CD14-positive monocyte (primary cell): ENCODE measurements at regions not wholly inside any gene's neighbourhood (a gene's known extent, or its start where the extent isn't known, plus 50 kb on each side); places are given as distances from the start of the nearest gene placed in this dataset.

ENCODE experiments used
- DNase-seq, 3 donors: peaks; one replicate each; pipeline ENCODE4 v3.0.0-alpha.2; 2011 to 2022
- H2AFZ ChIP-seq: 2 replicates; pipeline ENCODE4 v1.6.0; 2012; ENCODE audit warnings: mild to moderate bottlenecking, low read depth, low read length, inconsistent platforms; ENCODE audit not compliant: insufficient read depth, poor library complexity, severe bottlenecking
- H3K27ac ChIP-seq, 2 donors: 1 replicate in 1 of 2; 2 replicates in 1 of 2; pipeline ENCODE4 v1.5.1; 2012 to 2013; ENCODE audit warnings: low read length in 2 of 2, control low read depth in 1 of 2, inconsistent platforms in 1 of 2, low read depth in 1 of 2, mild to moderate bottlenecking in 1 of 2
- H3K27me3 ChIP-seq, 2 donors: one replicate each; pipeline versions ENCODE4 v1.6.0 to v1.6.1; 2011 to 2013; ENCODE audit warnings: low read length in 2 of 2; ENCODE audit not compliant: control insufficient read depth in 2 of 2, insufficient read depth in 2 of 2
- H3K36me3 ChIP-seq, 2 donors: replicated peaks in 1 of 2; 1 replicate in 1 of 2; 2 replicates in 1 of 2; pipeline versions ENCODE4 v1.5.1 to v1.6.1; 2012 to 2013; ENCODE audit warnings: low read length in 2 of 2, control low read depth in 1 of 2, inconsistent platforms in 1 of 2, mild to moderate bottlenecking in 1 of 2; ENCODE audit not compliant: insufficient read depth in 2 of 2, control insufficient read depth in 1 of 2
- H3K4me1 ChIP-seq, 2 donors: 1 replicate in 1 of 2; 2 replicates in 1 of 2; pipeline versions ENCODE4 v1.5.1 to v1.6.1; 2012 to 2013; ENCODE audit warnings: low read length in 2 of 2, control low read depth in 1 of 2, inconsistent platforms in 1 of 2, mild to moderate bottlenecking in 1 of 2, moderate library complexity in 1 of 2; ENCODE audit not compliant: insufficient read depth in 2 of 2, control insufficient read depth in 1 of 2
- H3K4me2 ChIP-seq: replicated peaks from 2 replicates; pipeline ENCODE3; 2012; ENCODE audit warnings: low read length, moderate library complexity, mild to moderate bottlenecking; ENCODE audit not compliant: poor library complexity, severe bottlenecking; ENCODE audit errors: extremely low read depth
- H3K4me3 ChIP-seq, 3 experiments: fragments of 200-600 bp in 1 of 3; sonication (generic) in 1 of 3; replicated peaks in 1 of 3; 1 replicate in 2 of 3; 2 replicates in 1 of 3; pipeline ENCODE4 v1.5.1; 2011 to 2013; ENCODE audit warnings: low read length in 3 of 3, mild to moderate bottlenecking in 3 of 3, control low read depth in 2 of 3, low read depth in 2 of 3, inconsistent platforms in 1 of 3, moderate library complexity in 1 of 3
- H3K79me2 ChIP-seq: 2 replicates; pipeline ENCODE4 v1.6.0; 2012; ENCODE audit warnings: mild to moderate bottlenecking, control low read depth, inconsistent platforms, low read length, moderate library complexity; ENCODE audit not compliant: insufficient read depth
- H3K9ac ChIP-seq: 2 replicates; pipeline ENCODE4 v1.6.0; 2017; ENCODE audit warnings: low read length, mild to moderate bottlenecking; ENCODE audit not compliant: insufficient read depth, poor library complexity, severe bottlenecking
- H3K9me3 ChIP-seq, 2 donors: replicated peaks in 1 of 2; 1 replicate in 1 of 2; 2 replicates in 1 of 2; pipeline versions ENCODE4 v1.5.1 to v1.6.1; 2012 to 2013; ENCODE audit warnings: low read length in 2 of 2, control low read depth in 1 of 2; ENCODE audit not compliant: control insufficient read depth in 1 of 2, insufficient read depth in 1 of 2
- H4K20me1 ChIP-seq: 2 replicates; pipeline ENCODE4 v1.6.0; 2012; ENCODE audit warnings: mild to moderate bottlenecking, low read length, control low read depth, moderate library complexity; ENCODE audit not compliant: insufficient read depth
- H3K27ac Mint-ChIP-seq, 7 donors: one replicate each; pipeline ENCODE4 v1.8.0; 2020; ENCODE audit warnings: mild to moderate bottlenecking in 7 of 7, mixed read lengths in 7 of 7, moderate library complexity in 6 of 7, inconsistent platforms in 2 of 7
- H3K27me3 Mint-ChIP-seq, 3 donors: one replicate each; pipeline ENCODE4 v1.8.0; 2021 to 2022; ENCODE audit warnings: low read depth in 3 of 3, mild to moderate bottlenecking in 3 of 3, mixed read lengths in 3 of 3, moderate library complexity in 3 of 3, inconsistent platforms in 1 of 3
- H3K36me3 Mint-ChIP-seq, 2 donors: one replicate each; pipeline ENCODE4 v1.8.0; 2020; ENCODE audit warnings: mixed read lengths in 2 of 2, inconsistent platforms in 1 of 2, mild to moderate bottlenecking in 1 of 2
- H3K4me1 Mint-ChIP-seq: one replicate; pipeline ENCODE4 v1.8.0; 2020; ENCODE audit warnings: mild to moderate bottlenecking, mixed read lengths
- H3K4me3 Mint-ChIP-seq, 2 donors: one replicate each; pipeline ENCODE4 v1.8.0; 2020; ENCODE audit warnings: mild to moderate bottlenecking in 2 of 2, mixed read lengths in 2 of 2, moderate library complexity in 1 of 2
- H3K9me3 Mint-ChIP-seq, 7 donors: one replicate each; pipeline ENCODE4 v1.8.0; 2020 to 2022; ENCODE audit warnings: mixed read lengths in 7 of 7, mild to moderate bottlenecking in 6 of 7, moderate library complexity in 6 of 7, inconsistent platforms in 2 of 7
- CTCF ChIP-seq: fragments of 200-600 bp; IDR thresholded peaks from one replicate; pipeline ENCODE4 v1.8.0; 2022; ENCODE audit warnings: antibody characterized with exemption, mild to moderate bottlenecking
- WGBS: methylation state at CpG from one replicate; pipeline ENCODE4 v1.1.5; 2013; ENCODE audit warnings: missing lambda C conversion rate; ENCODE audit not compliant: insufficient coverage; 5-methylcytosine and 5-hydroxymethylcytosine counted together
- intact Hi-C, 2 donors: fragments of 100-400 bp; cut with micrococcal nuclease; formaldehyde crosslinking; loops; one replicate each; pipeline versions ENCODE4 v1.15.0 to v1.15.1; 2023

GRCh38 chr4:158376106-158376840 is 145.4 kb upstream of the RXFP1 start:
- Histone ChIP-seq H3K4me1 (no peaks in the 10 kb centered on the region), H3K27me3 (no peaks in the 10 kb centered on the region), H3K79me2 (no peaks in the 10 kb centered on the region), H3K27ac (no peak overlapping the region), H3K36me3 (no peaks in the 10 kb centered on the region), H2AFZ (no peak overlapping the region), H4K20me1 (no peaks in the 10 kb centered on the region), H3K4me3 (no peak overlapping the region), H3K9me3 (peaks cover 4 to 6% of the 10 kb centered on the region in 2 donors), H3K4me2 (no peak overlapping the region), H3K9ac (no peak overlapping the region)
- H3K36me3 Mint-ChIP-seq = no peaks in the 10 kb centered on the region
- TF ChIP-seq CTCF = no peak
- peaks cover 0 to 3% (median 0%) of the 10 kb centered on the region in 3 donors for H3K27me3 Mint-ChIP-seq
- no CpG with 5 or more reads among the region's 4 CpGs for WGBS
- H3K4me3 Mint-ChIP-seq = no peak overlapping the region
- intact Hi-C loops = no loop called here
- no peaks in the 10 kb centered on the region for H3K4me1 Mint-ChIP-seq
- H3K27ac Mint-ChIP-seq = no peak overlapping the region
- H3K9me3 Mint-ChIP-seq = peaks cover 4 to 22% (median 9%) of the 10 kb centered on the region in 7 donors
- no peak for DNase-seq

- H2AFZ ChIP-seq = no peak overlapping the region
- WGBS = no CpG with 5 or more reads among the region's 1 CpG
- H3K27me3 ChIP-seq = no peaks in the 10 kb centered on the region
- no peaks in the 10 kb centered on the region for H3K4me1 ChIP-seq
- DNase-seq = no peak
- no peak overlapping the region for H3K27ac ChIP-seq
- no peaks in the 10 kb centered on the region for H3K79me2 ChIP-seq
- intact Hi-C loops = no loop called here
- H3K9ac ChIP-seq = no peak overlapping the region
- no peak overlapping the region for H3K4me3 ChIP-seq
- H3K9me3 ChIP-seq = peaks cover 2 to 3% of the 10 kb centered on the region in 2 donors
- H3K4me2 ChIP-seq = no peak overlapping the region
- H3K36me3 Mint-ChIP-seq = no peaks in the 10 kb centered on the region
- H3K4me3 Mint-ChIP-seq = no peak overlapping the region
- H3K36me3 ChIP-seq = no peaks in the 10 kb centered on the region
- no peak for TF ChIP-seq CTCF
- peaks cover 3 to 14% (median 7%) of the 10 kb centered on the region in 7 donors for H3K9me3 Mint-ChIP-seq
- no peaks in the 10 kb centered on the region for H3K4me1 Mint-ChIP-seq
- peaks cover 0 to 5% (median 0%) of the 10 kb centered on the region in 3 donors for H3K27me3 Mint-ChIP-seq
- H4K20me1 ChIP-seq = no peaks in the 10 kb centered on the region
- no peak overlapping the region for H3K27ac Mint-ChIP-seq
These were observed 137.3 kb upstream of the RXFP1 start for GRCh38 chr4:158384414-158384813.
